Natural killer cell (primary cell): ENCODE measurements at regions not wholly inside any gene's neighbourhood (a gene's known extent, or its start where the extent isn't known, plus 50 kb on each side); places are given as distances from the start of the nearest gene placed in this dataset.

Experiments
- ATAC-seq, 3 donors: fragments of 150-1000 bp in 2 of 3; fragments of 200-7000 bp in 1 of 3; cut with Tn5 transposase; 1 replicate in 1 of 3; 2 replicates in 2 of 3; pipeline ENCODE4 v1.10.0; 2021; ENCODE audit warnings: mild to moderate bottlenecking in 2 of 3, moderate library complexity in 2 of 3
- DNase-seq, 2 donors: peaks; one replicate each; pipeline versions ENCODE4 v3.0.0 to v3.0.0-alpha.2; 2013 to 2021; ENCODE audit warnings: mixed read lengths in 1 of 2
- H3K27ac ChIP-seq: one replicate; pipeline ENCODE4 v1.5.1; 2013; ENCODE audit warnings: mild to moderate bottlenecking, low read length
- H3K27me3 ChIP-seq: one replicate; pipeline ENCODE4 v1.6.1; 2013; ENCODE audit warnings: low read length; ENCODE audit not compliant: control insufficient read depth, insufficient read depth
- H3K36me3 ChIP-seq: one replicate; pipeline ENCODE4 v1.6.1; 2013; ENCODE audit warnings: low read length; ENCODE audit not compliant: control insufficient read depth, insufficient read depth
- H3K4me1 ChIP-seq: one replicate; pipeline ENCODE4 v1.6.1; 2013; ENCODE audit warnings: low read length; ENCODE audit not compliant: control insufficient read depth, insufficient read depth
- H3K4me3 ChIP-seq: one replicate; pipeline ENCODE4 v1.5.1; 2013; ENCODE audit warnings: low read length
- H3K9me3 ChIP-seq: one replicate; pipeline ENCODE4 v1.6.1; 2013; ENCODE audit warnings: low read length; ENCODE audit not compliant: control insufficient read depth, insufficient read depth
- H3K27ac Mint-ChIP-seq, 2 donors: one replicate each; pipeline ENCODE4 v1.8.0; 2022; ENCODE audit warnings: mild to moderate bottlenecking in 2 of 2, mixed read lengths in 2 of 2, moderate library complexity in 1 of 2
- H3K27me3 Mint-ChIP-seq, 2 donors: one replicate each; pipeline ENCODE4 v1.8.0; 2022; ENCODE audit warnings: low read depth in 2 of 2, mixed read lengths in 2 of 2
- H3K36me3 Mint-ChIP-seq: one replicate; pipeline ENCODE4 v1.8.0; 2022; ENCODE audit warnings: mixed read lengths
- H3K4me1 Mint-ChIP-seq, 2 donors: one replicate each; pipeline ENCODE4 v1.8.0; 2022; ENCODE audit warnings: mixed read lengths in 2 of 2
- H3K4me3 Mint-ChIP-seq: one replicate; pipeline ENCODE4 v1.8.0; 2022; ENCODE audit warnings: mild to moderate bottlenecking, moderate library complexity, mixed read lengths
- H3K9me3 Mint-ChIP-seq, 2 donors: one replicate each; pipeline ENCODE4 v1.8.0; 2022; ENCODE audit warnings: mixed read lengths in 2 of 2
- CTCF ChIP-seq: fragments of 200-600 bp; IDR thresholded peaks from one replicate; pipeline ENCODE4 v1.8.0; 2022; ENCODE audit warnings: antibody characterized with exemption
- WGBS: methylation state at CpG from one replicate; pipeline ENCODE4 v1.1.7; 2013; ENCODE audit warnings: missing lambda C conversion rate; ENCODE audit not compliant: insufficient coverage; 5-methylcytosine and 5-hydroxymethylcytosine counted together
- intact Hi-C: fragments of 100-400 bp; cut with micrococcal nuclease; formaldehyde crosslinking; loops from one replicate; pipeline ENCODE4 v1.14.2; 2022

GRCh38 chr7:115274-115911, 77.0 kb upstream of the FAM20C start:
- DNase-seq (no peak), ATAC-seq (peak in 1 of 3 donors; percentile 58)
- intact Hi-C loops = no loop called here
- H3K4me3 Mint-ChIP-seq = no peak overlapping the region
- TF ChIP-seq CTCF = no peak
- Histone ChIP-seq H3K9me3 (no peaks in the 10 kb centered on the region), H3K4me3 (no peak overlapping the region), H3K36me3 (no peaks in the 10 kb centered on the region), H3K27ac (no peak overlapping the region), H3K27me3 (peaks cover 6% of the 10 kb centered on the region), H3K4me1 (peaks cover 25% of the 10 kb centered on the region)
- WGBS = 51% methylated on average over 10 of the region's 12 CpGs
- H3K27ac Mint-ChIP-seq = peak overlapping the region in 1 of 2 donors; percentile 77
- peaks cover 0 to 4% of the 10 kb centered on the region in 2 donors for H3K4me1 Mint-ChIP-seq
- peaks cover 17% of the 10 kb centered on the region for H3K36me3 Mint-ChIP-seq
- peaks cover 43% of the 10 kb centered on the region in 2 donors for H3K27me3 Mint-ChIP-seq
- H3K9me3 Mint-ChIP-seq = peaks cover 3 to 5% of the 10 kb centered on the region in 2 donors

GRCh38 chr7:116188-116981, 76.0 kb upstream of the FAM20C start:
- peaks cover 5% of the 10 kb centered on the region for H3K27me3 ChIP-seq
- no peak for TF ChIP-seq CTCF
- intact Hi-C loops = no loop called here
- Mint-ChIP-seq H3K9me3 (peaks cover 3 to 5% of the 10 kb centered on the region in 2 donors), H3K27ac (no peak overlapping the region), H3K4me1 (peaks cover 0 to 4% of the 10 kb centered on the region in 2 donors), H3K27me3 (peaks cover 34 to 38% of the 10 kb centered on the region in 2 donors), H3K4me3 (no peak overlapping the region), H3K36me3 (peaks cover 17% of the 10 kb centered on the region)
- ATAC-seq = no peak
- no peak for DNase-seq
- H3K9me3 ChIP-seq = no peaks in the 10 kb centered on the region
- no peaks in the 10 kb centered on the region for H3K36me3 ChIP-seq
- H3K4me3 ChIP-seq = no peak overlapping the region
- no peak overlapping the region for H3K27ac ChIP-seq
- 89% methylated on average over 19 of the region's 19 CpGs for WGBS
- H3K4me1 ChIP-seq = peaks cover 25% of the 10 kb centered on the region

- no peak for ATAC-seq
- H3K27ac ChIP-seq = no peak overlapping the region
- Mint-ChIP-seq H3K36me3 (peaks cover 9% of the 10 kb centered on the region), H3K4me1 (peaks cover 0 to 4% of the 10 kb centered on the region in 2 donors), H3K27ac (no peak overlapping the region), H3K9me3 (peaks cover 0 to 2% of the 10 kb centered on the region in 2 donors), H3K4me3 (no peak overlapping the region), H3K27me3 (peaks cover 18 to 34% of the 10 kb centered on the region in 2 donors)
- no peak for TF ChIP-seq CTCF
- no peaks in the 10 kb centered on the region for H3K9me3 ChIP-seq
- WGBS = 82% methylated on average over 12 of the region's 22 CpGs
- intact Hi-C loops = no loop called here
- peaks cover 3% of the 10 kb centered on the region for H3K27me3 ChIP-seq
- no peaks in the 10 kb centered on the region for H3K36me3 ChIP-seq
- no peak for DNase-seq
- no peak overlapping the region for H3K4me3 ChIP-seq
- peaks cover 25% of the 10 kb centered on the region for H3K4me1 ChIP-seq
These were observed 74.3 kb upstream of the FAM20C start for GRCh38 chr7:117836-118614.
